Activated B cell treated with CpG ODN at 0.5 μM for 24 hours (primary cell): ENCODE measurements at regions not wholly inside any gene's neighbourhood (a gene's known extent, or its start where the extent isn't known, plus 50 kb on each side); places are given as distances from the start of the nearest gene placed in this dataset.

Experiments
- ATAC-seq: fragments of 200-7000 bp; cut with Tn5 transposase; one replicate; pipeline ENCODE4 v1.10.0; 2021; ENCODE audit warnings: low read depth, mild to moderate bottlenecking, moderate library complexity
- CTCF ChIA-PET: fragments of 350-600 bp; sonication (Branson Sonifier 250); formaldehyde crosslinking; loops from one replicate; lab custom pipeline; 2021; ENCODE audit warnings: antibody characterized with exemption; lab: Charles Lee
- POLR2A ChIA-PET: fragments of 350-600 bp; sonication (Branson Sonifier 250); formaldehyde crosslinking; loops from one replicate; lab custom pipeline; 2021; ENCODE audit warnings: antibody characterized with exemption; lab: Charles Lee
- DNase-seq: peaks from one replicate; pipeline ENCODE4 v3.0.0; 2022
- H3K27ac Mint-ChIP-seq: one replicate; pipeline ENCODE4 v1.8.0; 2020; ENCODE audit warnings: mixed read lengths
- H3K27me3 Mint-ChIP-seq: one replicate; pipeline ENCODE4 v1.8.0; 2021; ENCODE audit warnings: mixed read lengths
- H3K36me3 Mint-ChIP-seq: one replicate; pipeline ENCODE4 v1.8.0; 2021; ENCODE audit warnings: low read depth, mixed read lengths
- H3K4me1 Mint-ChIP-seq: one replicate; pipeline ENCODE4 v1.8.0; 2021; ENCODE audit warnings: mixed read lengths
- H3K4me3 Mint-ChIP-seq: one replicate; pipeline ENCODE4 v1.8.0; 2020; ENCODE audit warnings: mild to moderate bottlenecking, mixed read lengths
- H3K9me3 Mint-ChIP-seq: one replicate; pipeline ENCODE4 v1.8.0; 2020; ENCODE audit warnings: mixed read lengths
- CTCF ChIP-seq: fragments of 200-600 bp; IDR thresholded peaks from one replicate; pipeline ENCODE4 v1.8.0; 2022; ENCODE audit warnings: antibody characterized with exemption, mild to moderate bottlenecking
- intact Hi-C: fragments of 100-400 bp; cut with micrococcal nuclease; formaldehyde crosslinking; loops from one replicate; pipeline ENCODE4 v1.15.1; 2024

DNA sequence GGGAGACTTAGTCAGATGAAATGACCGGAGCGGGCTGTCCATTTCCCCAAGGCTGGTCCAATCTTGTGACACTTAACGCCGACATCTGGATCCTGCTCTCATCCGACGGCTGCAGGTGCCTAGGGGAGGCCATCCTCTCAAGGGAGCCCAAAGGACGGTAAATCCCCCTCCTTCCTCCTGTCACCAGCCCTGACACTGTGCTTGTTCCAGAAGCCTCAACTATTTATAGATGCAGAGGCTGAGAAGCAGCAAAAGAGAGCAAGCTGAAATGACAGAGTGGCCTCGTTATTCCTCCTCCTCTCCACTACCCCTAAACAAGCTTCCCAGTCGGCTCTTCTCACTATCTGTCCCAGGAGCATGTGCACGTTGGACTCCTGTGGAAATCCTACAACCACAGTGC is 533.7 kb downstream of the LIG4 start:
- no peaks in the 10 kb centered on the region for H3K36me3 Mint-ChIP-seq
- H3K9me3 Mint-ChIP-seq: peaks cover 6% of the 10 kb centered on the region
- H3K4me3 Mint-ChIP-seq: no peak overlapping the region
- TF ChIP-seq CTCF: no peak
- intact Hi-C loops: no loop called here
- ATAC-seq (no peak), DNase-seq (no peak)
- no peaks in the 10 kb centered on the region for H3K4me1 Mint-ChIP-seq
- ChIA-PET POLR2A (no interaction called here), CTCF (no interaction called here)
- no peaks in the 10 kb centered on the region for H3K27me3 Mint-ChIP-seq
- no peak overlapping the region for H3K27ac Mint-ChIP-seq

- H3K27ac Mint-ChIP-seq: no peak overlapping the region
- ATAC-seq (no peak), DNase-seq (no peak)
- CTCF ChIA-PET: no interaction called here
- H3K9me3 Mint-ChIP-seq: peaks cover 5% of the 10 kb centered on the region
- no peak for TF ChIP-seq CTCF
- no peaks in the 10 kb centered on the region for H3K27me3 Mint-ChIP-seq
- POLR2A ChIA-PET: no interaction called here
- no peak overlapping the region for H3K4me3 Mint-ChIP-seq
- intact Hi-C loops: no loop called here
- no peaks in the 10 kb centered on the region for H3K36me3 Mint-ChIP-seq
- H3K4me1 Mint-ChIP-seq: no peaks in the 10 kb centered on the region
Measured at GRCh38 chr13:107680115-107680514, 535.2 kb downstream of the LIG4 start.

DNA sequence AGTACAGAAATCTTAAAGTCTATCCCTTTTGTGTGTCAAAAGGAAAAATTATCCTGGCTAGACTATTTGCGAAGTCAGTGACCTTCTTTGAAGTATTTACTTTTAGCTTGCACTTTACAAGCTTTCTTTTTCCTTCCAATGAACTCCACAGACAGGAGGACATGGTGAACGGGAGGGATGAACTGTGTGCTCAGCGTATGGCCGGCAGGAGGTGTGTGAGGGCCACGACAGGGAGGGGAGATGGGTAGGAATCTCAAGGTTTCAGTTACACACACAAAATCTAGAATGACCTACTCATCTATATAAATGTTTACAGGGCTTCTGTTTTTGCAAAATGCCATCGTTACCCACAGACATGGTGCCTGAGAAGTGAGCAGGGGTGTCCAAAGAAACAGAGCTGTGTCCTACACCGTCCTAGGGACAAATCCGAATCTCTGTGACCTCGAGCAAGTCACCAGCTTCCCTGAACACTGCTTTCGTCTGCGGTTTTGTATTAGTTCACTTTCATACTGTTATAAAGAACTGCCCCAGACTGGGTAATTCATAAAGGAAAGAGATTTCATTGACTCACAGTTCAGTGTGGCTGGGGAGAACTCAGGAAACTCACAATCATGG is 537.2 kb downstream of the LIG4 start:
- H3K4me1 Mint-ChIP-seq: no peaks in the 10 kb centered on the region
- no peak for ATAC-seq
- TF ChIP-seq CTCF: no peak
- ChIA-PET POLR2A (no interaction called here), CTCF (no interaction called here)
- no peak for DNase-seq
- no peak overlapping the region for H3K27ac Mint-ChIP-seq
- H3K27me3 Mint-ChIP-seq: no peaks in the 10 kb centered on the region
- H3K9me3 Mint-ChIP-seq: peaks cover 5% of the 10 kb centered on the region
- H3K4me3 Mint-ChIP-seq: no peak overlapping the region
- intact Hi-C loops: no loop called here
- no peaks in the 10 kb centered on the region for H3K36me3 Mint-ChIP-seq

DNA sequence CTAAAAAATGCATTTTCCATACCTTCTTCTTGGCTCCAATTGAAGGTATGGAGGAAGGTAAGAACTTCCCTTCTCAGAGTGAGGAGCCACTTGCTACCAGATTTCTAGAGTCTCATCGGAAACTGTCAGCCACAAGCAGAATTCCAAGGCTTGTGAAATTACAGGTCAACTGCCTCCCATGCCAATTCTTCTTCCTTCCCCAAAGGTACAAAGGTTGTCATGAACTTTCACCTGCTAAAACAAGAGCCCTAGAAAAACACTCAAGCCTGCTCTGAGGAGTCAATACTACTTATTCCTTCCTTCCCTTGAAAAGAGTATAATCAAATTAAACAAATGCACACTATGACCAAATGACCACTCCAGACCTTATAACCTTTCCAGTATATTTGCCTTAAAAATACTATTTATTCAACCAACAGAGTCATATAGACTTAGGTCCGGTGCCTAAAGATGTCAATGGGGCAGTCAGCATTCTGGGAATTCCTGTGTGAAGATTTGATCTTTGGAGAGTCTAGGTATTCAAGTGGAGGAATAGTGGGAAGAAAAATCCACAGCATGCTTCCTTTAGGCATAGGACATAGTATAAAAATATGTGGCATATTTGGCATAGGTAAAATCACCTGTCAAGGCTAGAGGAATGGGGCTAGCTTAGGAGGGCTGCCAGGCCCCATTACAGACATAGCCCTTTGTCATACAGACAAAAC is 539.3 kb downstream of the LIG4 start:
- POLR2A ChIA-PET: no interaction called here
- Mint-ChIP-seq H3K4me1 (no peaks in the 10 kb centered on the region), H3K27ac (no peak overlapping the region), H3K27me3 (no peaks in the 10 kb centered on the region), H3K36me3 (no peaks in the 10 kb centered on the region), H3K4me3 (no peak overlapping the region), H3K9me3 (peaks cover 5% of the 10 kb centered on the region)
- CTCF ChIA-PET: no interaction called here
- DNase-seq: no peak
- no peak for TF ChIP-seq CTCF
- intact Hi-C loops: no loop called here
- ATAC-seq: no peak

DNA sequence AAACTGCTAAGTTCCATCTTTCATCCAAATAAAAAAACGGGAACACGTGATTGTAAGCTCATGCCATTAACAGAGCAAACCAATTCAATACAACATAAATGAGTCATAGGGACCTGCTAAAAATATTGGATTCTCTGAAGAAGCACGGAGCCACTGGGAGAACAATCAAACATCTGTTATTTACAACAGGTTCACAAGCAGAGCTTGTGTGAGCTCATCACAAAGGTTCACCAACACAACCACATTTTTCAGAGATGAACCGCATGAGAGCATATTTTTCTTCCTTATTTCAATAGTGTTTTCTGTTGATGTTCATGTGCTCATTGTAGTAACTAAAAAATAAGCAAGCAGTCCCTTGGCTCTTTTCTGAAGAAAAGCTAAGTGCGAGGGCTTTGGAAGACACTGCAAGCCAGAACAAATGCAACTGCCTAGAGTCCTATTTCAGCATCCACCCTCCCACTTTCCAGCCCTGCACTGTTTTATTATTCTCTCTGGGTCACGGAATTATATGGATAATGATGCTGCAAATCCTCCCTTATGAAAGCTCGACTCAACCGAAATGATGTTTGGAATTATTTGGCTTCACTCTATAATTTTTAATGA is 545.8 kb downstream of the LIG4 start:
- peaks cover 12% of the 10 kb centered on the region for H3K9me3 Mint-ChIP-seq
- H3K36me3 Mint-ChIP-seq: no peaks in the 10 kb centered on the region
- DNase-seq (no peak), ATAC-seq (no peak)
- POLR2A ChIA-PET: no interaction called here
- no peak for TF ChIP-seq CTCF
- intact Hi-C loops: no loop called here
- CTCF ChIA-PET: no interaction called here
- no peak overlapping the region for H3K4me3 Mint-ChIP-seq
- no peak overlapping the region for H3K27ac Mint-ChIP-seq
- no peaks in the 10 kb centered on the region for H3K4me1 Mint-ChIP-seq
- no peaks in the 10 kb centered on the region for H3K27me3 Mint-ChIP-seq
